Liver (tissue), 8 donors: ENCODE measurements at regions not wholly inside any gene's neighbourhood (a gene's known extent, or its start where the extent isn't known, plus 50 kb on each side); places are given as distances from the start of the nearest gene placed in this dataset.

Source experiments
- DNase-seq: peaks from one replicate; pipeline ENCODE4 v3.0.0-alpha.2; 2017; ENCODE audit warnings: low spot score
- H3K27ac ChIP-seq, 2 donors: one replicate each; pipeline ENCODE4 v1.7.0; 2013; ENCODE audit warnings: inconsistent platforms in 2 of 2, low read length in 2 of 2, control low read depth in 1 of 2, low read depth in 1 of 2, mild to moderate bottlenecking in 1 of 2
- H3K27me3 ChIP-seq, 4 donors: one replicate each; pipeline versions ENCODE4 v1.6.1 to v1.7.0; 2013; ENCODE audit warnings: low read length in 3 of 4, inconsistent platforms in 1 of 4, mild to moderate bottlenecking in 1 of 4, moderate library complexity in 1 of 4; ENCODE audit not compliant: control insufficient read depth in 4 of 4, insufficient read depth in 4 of 4
- H3K36me3 ChIP-seq, 4 donors: one replicate each; pipeline versions ENCODE4 v1.6.1 to v1.7.0; 2013; ENCODE audit warnings: low read length in 3 of 4, mild to moderate bottlenecking in 3 of 4, low read depth in 1 of 4, moderate library complexity in 1 of 4; ENCODE audit not compliant: control insufficient read depth in 4 of 4, insufficient read depth in 3 of 4
- H3K4me1 ChIP-seq, 4 donors: one replicate each; pipeline versions ENCODE4 v1.6.1 to v1.7.0; 2013; ENCODE audit warnings: low read length in 3 of 4, mild to moderate bottlenecking in 3 of 4, moderate library complexity in 1 of 4; ENCODE audit not compliant: control insufficient read depth in 4 of 4, insufficient read depth in 4 of 4
- H3K4me3 ChIP-seq, 3 donors: one replicate each; pipeline versions ENCODE4 v1.6.1 to v1.7.0; 2013; ENCODE audit warnings: low read length in 3 of 3, control low read depth in 1 of 3, low read depth in 1 of 3, mild to moderate bottlenecking in 1 of 3
- H3K9ac ChIP-seq, 2 donors: one replicate each; pipeline ENCODE4 v1.7.0; 2013; ENCODE audit warnings: low read length in 2 of 2, mild to moderate bottlenecking in 2 of 2, moderate library complexity in 2 of 2, control low read depth in 1 of 2, low read depth in 1 of 2
- H3K9me3 ChIP-seq, 4 donors: one replicate each; pipeline versions ENCODE4 v1.6.1 to v1.7.0; 2013; ENCODE audit warnings: low read length in 3 of 4; ENCODE audit not compliant: control insufficient read depth in 4 of 4
- ATF3 ChIP-seq: IDR thresholded peaks from 2 replicates; pipeline ENCODE4 v1.6.1; 2016; ENCODE audit warnings: antibody characterized with exemption
- CTCF ChIP-seq: fragments of 150-350 bp; IDR thresholded peaks from 2 replicates; pipeline ENCODE4 v1.5.1; 2017; ENCODE audit warnings: improper control_type of control experiment, low read depth, low read length; ENCODE audit not compliant: missing input control
- FOXA1 ChIP-seq: IDR thresholded peaks from 2 replicates; pipeline ENCODE4 v1.6.1; 2016; ENCODE audit warnings: antibody characterized with exemption
- FOXA2 ChIP-seq: IDR thresholded peaks from 2 replicates; pipeline ENCODE4 v1.6.1; 2016; ENCODE audit warnings: antibody characterized with exemption
- HNF4A ChIP-seq, 2 donors: conservative IDR thresholded peaks; 2 replicates each; pipeline ENCODE4 v1.6.1; 2016; ENCODE audit warnings: antibody characterized with exemption in 2 of 2, mild to moderate bottlenecking in 2 of 2
- HNF4G ChIP-seq: IDR thresholded peaks from 2 replicates; pipeline ENCODE4 v1.6.1; 2016; ENCODE audit warnings: antibody characterized with exemption
- JUND ChIP-seq, 2 donors: IDR thresholded peaks; 2 replicates each; pipeline ENCODE4 v1.6.1; 2016; ENCODE audit warnings: antibody characterized with exemption in 2 of 2
- MAX ChIP-seq: IDR thresholded peaks from 2 replicates; pipeline ENCODE4 v1.6.1; 2016; ENCODE audit warnings: antibody characterized with exemption
- NR2F2 ChIP-seq: IDR thresholded peaks from 2 replicates; pipeline ENCODE4 v1.6.1; 2016; ENCODE audit warnings: antibody characterized with exemption
- RAD21 ChIP-seq, 2 donors: IDR thresholded peaks; 2 replicates each; pipeline ENCODE4 v1.6.1; 2016; ENCODE audit warnings: antibody characterized with exemption in 2 of 2, mild to moderate bottlenecking in 2 of 2
- REST ChIP-seq: IDR thresholded peaks from 2 replicates; pipeline ENCODE4 v1.6.1; 2016; ENCODE audit warnings: antibody characterized with exemption, mild to moderate bottlenecking
- RXRA ChIP-seq, 2 donors: IDR thresholded peaks; 2 replicates each; pipeline ENCODE4 v1.6.1; 2017 to 2018; ENCODE audit warnings: antibody characterized with exemption in 2 of 2, mild to moderate bottlenecking in 1 of 2
- SP1 ChIP-seq: IDR thresholded peaks from 2 replicates; pipeline ENCODE4 v1.6.1; 2018; ENCODE audit warnings: antibody characterized with exemption, mild to moderate bottlenecking
- TAF1 ChIP-seq: conservative IDR thresholded peaks from 2 replicates; pipeline ENCODE4 v1.6.1; 2016; ENCODE audit warnings: antibody characterized with exemption, mild to moderate bottlenecking
- WGBS: extraction: QIAGEN DNeasy Blood & Tissue Kit; methylation state at CpG from one replicate; pipeline ENCODE4 v1.1.7; 2013; 5-methylcytosine and 5-hydroxymethylcytosine counted together
- donor health status: healthy.
- donor health status: healthy.
- donor health status: healthy.
- donor health status: healthy.
- donor health status: healthy.

GRCh38 chr15:96067677-96068076 lies 262.8 kb upstream of the NR2F2 start:
- no peaks in the 10 kb centered on the region for H3K36me3 ChIP-seq
- TF ChIP-seq CTCF (no peak), NR2F2 (no peak), JUND (IDR thresholded peaks at IDR 0.05) (no peak), SP1 (no peak), HNF4G (no peak), RXRA (IDR thresholded peaks at IDR 0.05) (no peak), REST (no peak), RAD21 (IDR thresholded peaks at IDR 0.05) (no peak), HNF4A (conservative IDR thresholded peaks at IDR 0.05) (no peak), TAF1 (no peak), FOXA2 (no peak), MAX (no peak), ATF3 (no peak), FOXA1 (no peak)
- H3K4me1 ChIP-seq: no peaks in the 10 kb centered on the region
- no peak overlapping the region for H3K9ac ChIP-seq
- no peak overlapping the region for H3K4me3 ChIP-seq
- no peak overlapping the region for H3K27ac ChIP-seq
- no peaks in the 10 kb centered on the region for H3K9me3 ChIP-seq
- H3K27me3 ChIP-seq: no peaks in the 10 kb centered on the region
- 94% methylated on average over 2 of the region's 2 CpGs for WGBS
- DNase-seq: no peak

GRCh38 chr15:96068897-96069296 lies 261.6 kb upstream of the NR2F2 start:
- H3K27ac ChIP-seq: no peak overlapping the region
- WGBS: 84% methylated on average over 3 of the region's 3 CpGs

More at GRCh38 chr15:96068897-96069296, 261.6 kb upstream of the NR2F2 start:
- no peak for DNase-seq
- Histone ChIP-seq H3K4me1 (no peaks in the 10 kb centered on the region), H3K27me3 (no peaks in the 10 kb centered on the region), H3K9me3 (no peaks in the 10 kb centered on the region), H3K9ac (no peak overlapping the region), H3K4me3 (no peak overlapping the region), H3K36me3 (no peaks in the 10 kb centered on the region)
- TF ChIP-seq HNF4G (no peak), ATF3 (no peak), RAD21 (IDR thresholded peaks at IDR 0.05) (no peak), HNF4A (conservative IDR thresholded peaks at IDR 0.05) (no peak), TAF1 (no peak), RXRA (IDR thresholded peaks at IDR 0.05) (no peak)
